GM21576 (cell line): ENCODE measurements at regions not wholly inside any gene's neighbourhood (a gene's known extent, or its start where the extent isn't known, plus 50 kb on each side); places are given as distances from the start of the nearest gene placed in this dataset.

Experiments used
- ATAC-seq: cut with Tn5 transposase; IDR thresholded peaks from one replicate; pipeline ENCODE4 v1.9.1; 2021; ENCODE audit warnings: mild to moderate bottlenecking, moderate library complexity; ENCODE audit not compliant: unreplicated experiment

DNA sequence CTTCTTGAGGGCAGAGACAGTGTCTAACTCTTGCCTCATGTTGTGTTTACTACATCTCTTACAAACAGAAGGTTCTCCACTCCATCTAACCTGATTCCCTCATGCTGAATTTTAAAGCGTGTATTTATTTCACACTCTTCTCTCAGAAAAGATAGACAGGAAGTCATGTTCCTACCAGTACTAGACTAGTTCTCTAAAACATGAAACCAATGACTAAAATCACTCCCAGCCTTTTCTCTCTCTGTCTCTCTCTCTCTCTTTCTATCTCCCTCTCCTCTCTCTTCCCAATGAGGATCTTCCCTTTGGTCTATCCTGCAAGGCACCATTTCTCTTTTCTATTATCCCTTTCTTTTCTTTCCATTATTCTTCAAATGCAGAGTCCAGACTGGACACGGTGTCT is 391.9 kb upstream of the CADM1 start:
- ATAC-seq: no peak

DNA sequence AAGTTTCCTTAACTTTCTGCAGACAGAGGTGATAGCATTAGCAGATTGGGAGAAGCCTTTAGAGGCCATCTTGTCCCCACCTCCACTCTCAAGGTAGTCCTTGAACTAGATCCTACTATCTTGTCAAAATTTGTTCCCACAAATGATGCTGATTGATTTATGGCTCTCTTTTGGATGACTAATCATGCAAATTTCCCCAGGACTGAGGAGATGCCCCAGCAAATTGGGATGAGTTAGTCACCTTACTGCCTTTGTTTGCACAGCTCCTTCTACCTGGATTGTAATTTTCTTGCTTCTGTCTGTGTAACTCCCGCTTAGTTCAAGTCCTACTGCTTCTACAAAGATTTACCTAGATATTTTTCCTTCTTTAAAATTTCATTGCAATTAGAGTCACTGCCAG is 391.4 kb upstream of the CADM1 start:
- no peak for ATAC-seq

DNA sequence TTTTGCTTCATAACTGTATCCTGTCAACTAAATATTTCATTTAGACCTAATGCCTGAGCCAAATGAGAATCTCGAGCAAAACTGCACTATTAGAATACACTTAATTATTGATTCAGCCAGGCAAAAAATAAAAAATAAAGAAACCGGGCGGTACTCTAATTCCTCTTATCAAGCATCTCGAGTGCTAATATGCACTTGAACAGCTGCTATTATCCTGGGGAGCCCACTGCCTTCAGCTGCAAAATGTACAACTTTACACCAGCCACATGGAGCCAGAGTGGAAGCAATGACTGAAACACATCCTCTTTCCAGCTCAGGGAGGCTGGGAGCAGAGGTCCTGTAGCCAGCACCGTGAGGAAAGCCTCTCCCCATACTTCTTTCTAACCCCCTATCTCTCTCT is 390.0 kb upstream of the CADM1 start:
- ATAC-seq: no peak

DNA sequence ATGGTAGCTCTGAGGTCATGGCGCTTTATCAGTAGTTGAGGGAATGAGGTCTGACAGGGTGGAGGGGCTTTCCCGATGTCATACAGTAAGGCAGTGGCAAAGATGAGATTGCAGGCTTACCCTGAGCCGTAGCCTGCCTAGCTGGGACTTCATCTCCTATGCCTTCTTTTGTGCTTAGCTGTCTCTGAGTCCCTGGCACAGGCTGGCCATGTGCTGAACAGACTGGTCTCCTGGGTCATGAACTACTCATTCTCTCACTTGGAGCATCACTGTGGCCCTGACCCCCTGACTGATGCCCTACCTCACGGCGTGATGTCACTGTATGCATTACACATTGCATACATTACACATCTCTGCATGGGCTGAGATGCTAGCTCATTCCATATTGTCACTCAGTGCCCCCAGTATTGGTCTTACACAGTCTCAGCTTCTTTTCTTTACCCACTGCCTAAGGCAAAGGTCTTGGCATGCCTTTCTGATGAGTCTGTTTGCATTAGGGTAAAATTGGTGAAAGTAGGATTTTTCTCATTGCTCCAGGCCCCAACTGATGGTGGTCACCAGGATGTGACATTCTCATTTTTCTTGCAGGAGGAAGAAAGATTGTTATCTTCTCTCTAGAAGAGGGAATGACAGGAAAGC is 389.4 kb upstream of the CADM1 start:
- no peak for ATAC-seq

DNA sequence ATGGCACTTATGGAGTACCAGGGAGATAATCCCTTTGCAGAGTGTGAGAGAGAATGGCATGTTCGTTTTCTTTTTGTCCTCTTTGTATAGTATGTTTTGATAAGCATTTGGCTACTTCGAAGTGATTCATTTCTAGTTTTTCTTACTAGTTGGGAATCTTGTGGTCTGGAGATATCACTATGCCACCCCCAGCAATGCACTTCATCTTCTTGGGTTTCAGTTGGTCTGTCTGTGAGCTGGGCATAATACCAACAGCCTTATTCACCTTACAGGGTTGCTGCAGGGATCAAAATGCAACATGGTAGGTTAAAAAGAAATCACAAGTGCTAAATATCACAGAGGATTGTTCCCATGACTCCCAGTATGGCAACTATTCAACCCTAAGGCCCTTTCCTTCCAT is 387.8 kb upstream of the CADM1 start:
- no peak for ATAC-seq

DNA sequence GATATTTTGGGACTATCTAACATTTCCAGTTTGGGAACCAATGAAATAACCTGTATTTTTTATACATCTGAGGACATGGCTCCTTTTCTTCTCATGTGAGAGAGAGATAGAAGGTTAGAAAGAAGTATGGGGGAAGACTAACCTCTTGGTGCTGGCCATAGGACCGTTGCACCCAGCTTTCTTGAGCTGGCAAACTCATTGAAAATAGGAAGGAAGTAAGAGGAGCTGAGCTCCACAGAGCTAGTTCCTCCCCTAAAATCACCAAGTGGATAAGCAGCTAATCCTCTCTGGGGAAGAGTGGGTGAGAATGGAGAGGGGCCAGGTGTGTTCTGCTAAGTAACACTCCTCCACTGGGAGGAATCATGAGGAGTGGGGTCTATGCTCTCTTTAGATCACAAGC is 387.4 kb upstream of the CADM1 start:
- no peak for ATAC-seq

DNA sequence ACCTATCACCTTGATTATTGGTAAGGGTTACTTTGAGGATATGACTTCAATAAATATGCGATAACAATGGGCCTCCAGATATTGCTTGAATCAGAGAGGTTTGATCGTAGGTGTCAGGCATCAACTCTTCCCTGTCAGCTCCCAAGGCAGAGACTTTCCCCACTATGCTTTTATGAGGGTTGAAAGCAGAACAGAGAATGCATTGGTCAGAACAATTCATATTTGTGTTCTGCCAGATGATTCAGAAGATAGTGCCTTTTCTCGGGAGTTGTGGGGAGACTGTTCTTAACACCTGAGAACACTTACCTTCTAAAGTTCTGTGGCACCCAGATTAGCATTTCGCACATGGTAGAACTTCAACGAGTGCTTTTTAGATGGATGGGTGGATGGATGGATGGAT is 386.3 kb upstream of the CADM1 start:
- ATAC-seq: no peak

DNA sequence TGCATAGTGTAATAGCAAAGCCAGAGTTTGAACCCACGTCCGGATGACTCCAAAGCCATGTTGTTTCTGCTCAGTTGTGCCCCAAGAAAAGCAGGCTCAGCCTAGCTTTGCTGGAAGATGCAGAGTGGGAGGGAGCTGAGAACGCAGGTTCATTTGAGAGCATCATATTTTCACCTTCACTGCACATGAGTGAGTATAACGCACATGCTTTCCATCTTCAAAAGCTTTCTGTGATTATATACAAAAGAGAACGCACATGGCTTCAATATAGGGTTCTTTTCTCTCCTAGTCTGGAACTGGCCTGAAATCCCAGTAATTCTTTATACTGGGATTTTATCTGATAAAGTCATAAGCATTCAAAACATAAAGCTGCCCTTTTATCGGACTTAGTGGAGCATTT is 385.5 kb upstream of the CADM1 start:
- no peak for ATAC-seq

DNA sequence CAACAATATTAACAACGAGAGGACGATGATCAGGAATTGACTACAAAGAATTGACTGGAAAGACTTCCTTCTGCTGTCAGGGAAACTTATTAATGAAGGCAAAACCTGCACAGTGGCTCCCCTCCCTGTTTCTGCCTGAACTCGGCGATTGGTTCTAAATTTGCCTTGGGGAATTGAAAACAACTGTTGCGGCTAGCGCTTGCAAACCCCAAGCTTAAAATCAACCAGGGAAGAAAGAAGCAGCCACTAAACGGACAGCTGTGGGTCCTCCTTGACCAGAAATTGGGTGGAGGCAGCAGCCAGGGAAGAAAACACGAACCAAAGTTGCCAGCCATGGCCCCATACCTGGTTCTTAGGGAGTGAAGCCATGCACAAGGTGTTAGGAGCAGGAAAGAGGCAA is 383.5 kb upstream of the CADM1 start:
- no peak for ATAC-seq

DNA sequence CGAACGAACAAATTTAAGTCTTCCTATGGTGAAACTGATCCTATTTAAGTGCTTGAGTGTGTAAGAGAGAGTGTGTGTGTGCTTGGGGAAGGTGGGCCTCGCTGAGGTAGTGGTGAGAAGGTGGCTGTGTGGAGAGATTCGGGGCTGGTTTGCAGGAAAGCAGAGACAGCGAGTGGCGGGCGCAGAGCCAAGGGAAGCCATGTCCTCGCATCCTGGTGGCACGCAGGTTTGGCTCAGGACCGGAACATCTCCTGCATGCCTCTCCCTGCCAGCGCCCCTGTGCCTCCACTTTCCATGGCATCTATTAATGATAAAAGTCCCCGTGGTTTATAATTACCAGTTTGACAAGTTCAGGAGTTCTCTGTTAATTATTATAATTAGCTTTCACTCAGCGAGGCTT is 383.1 kb upstream of the CADM1 start:
- no peak for ATAC-seq

DNA sequence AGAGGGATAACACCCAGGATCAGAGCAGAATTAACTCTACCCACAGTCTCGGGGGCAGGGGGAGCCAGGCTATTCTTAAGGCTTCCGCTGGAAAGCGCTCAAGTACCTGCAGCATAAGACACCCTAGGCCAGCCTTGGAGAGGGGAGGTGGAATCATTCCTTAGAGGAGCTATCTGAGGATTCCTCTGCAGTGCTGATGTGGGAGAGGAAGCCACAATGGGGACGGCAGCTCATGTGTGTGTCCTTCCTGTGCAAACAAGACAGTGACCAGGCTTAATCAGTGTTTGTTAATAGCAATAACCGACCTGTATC is 382.2 kb upstream of the CADM1 start:
- no peak for ATAC-seq

DNA sequence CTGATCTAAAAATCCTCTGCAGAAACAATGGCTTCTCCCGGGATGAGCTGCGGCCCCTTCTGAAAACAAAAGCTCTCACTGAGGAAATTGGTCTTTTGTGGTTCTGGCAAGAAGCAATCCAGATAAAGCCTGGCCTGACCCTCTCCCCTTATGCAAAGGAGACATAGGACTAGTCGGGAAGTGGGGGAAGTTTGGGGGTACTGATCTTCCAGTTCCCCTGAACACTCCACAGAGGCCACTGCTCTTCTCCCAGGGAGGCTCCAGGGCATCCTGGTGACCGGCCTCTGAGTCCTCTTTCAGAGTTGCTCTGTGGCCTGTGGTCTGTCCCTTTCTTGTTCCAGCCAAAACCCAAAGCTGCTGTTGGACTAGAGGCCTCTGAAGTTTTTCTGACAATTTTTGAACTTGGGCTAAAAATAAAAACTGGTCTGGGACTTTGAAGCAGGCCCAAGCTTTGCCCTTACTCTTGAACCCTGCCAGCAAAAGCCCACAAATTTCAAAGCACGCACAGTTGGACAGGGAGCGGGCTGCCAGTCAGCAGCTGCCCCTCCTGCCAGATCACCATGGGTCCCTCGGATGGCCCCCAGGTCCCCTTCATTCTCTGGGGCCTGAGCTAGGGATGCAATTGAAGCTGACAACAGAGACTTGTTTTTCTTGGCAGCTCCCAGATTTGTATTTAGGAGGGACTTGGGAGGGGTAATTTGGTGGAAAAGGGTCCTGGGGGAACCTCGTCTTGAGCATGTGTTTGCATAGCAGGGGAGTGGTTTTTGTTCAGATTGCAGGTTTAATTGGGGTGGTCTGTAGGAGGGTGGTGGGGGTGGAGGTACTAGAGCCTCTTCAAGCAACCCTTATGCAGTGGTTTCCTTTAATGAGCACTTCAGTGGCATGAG is 381.6 kb upstream of the CADM1 start:
- no peak for ATAC-seq

DNA sequence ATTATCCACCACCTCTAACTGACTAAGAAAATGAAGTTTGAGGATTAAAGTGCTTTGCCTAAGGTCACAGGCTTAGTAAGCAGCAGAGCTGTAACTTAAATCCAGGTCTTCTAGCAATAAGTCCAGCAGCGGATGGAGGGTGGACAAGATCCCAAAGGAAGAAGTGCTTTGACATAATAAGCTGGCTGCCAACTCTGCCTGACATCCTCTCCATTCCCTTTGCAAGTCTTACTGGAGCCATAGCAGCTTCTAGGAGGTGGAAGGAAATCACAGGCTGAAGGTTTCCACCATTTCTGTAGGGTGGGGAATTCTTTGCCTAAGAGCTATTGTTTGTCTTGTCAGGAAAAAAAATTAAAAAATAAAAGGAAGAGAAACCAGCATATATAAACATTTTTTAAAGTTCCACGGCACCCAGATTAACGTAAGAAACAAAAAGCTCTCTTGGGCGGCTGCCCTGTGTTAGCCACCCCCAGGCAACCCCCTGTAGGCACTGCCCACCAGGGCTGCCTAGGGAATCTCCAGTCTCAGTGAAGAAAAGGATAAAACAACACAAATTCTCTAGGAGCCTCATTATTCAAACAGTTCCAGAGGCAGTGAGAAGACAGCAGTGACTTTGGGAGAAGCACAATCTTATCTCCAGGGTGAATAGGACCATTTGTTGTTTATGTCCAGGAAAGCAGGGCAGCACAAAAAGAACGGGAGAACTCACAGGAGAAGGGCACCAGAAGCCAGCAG is 380.8 kb upstream of the CADM1 start:
- no peak for ATAC-seq

DNA sequence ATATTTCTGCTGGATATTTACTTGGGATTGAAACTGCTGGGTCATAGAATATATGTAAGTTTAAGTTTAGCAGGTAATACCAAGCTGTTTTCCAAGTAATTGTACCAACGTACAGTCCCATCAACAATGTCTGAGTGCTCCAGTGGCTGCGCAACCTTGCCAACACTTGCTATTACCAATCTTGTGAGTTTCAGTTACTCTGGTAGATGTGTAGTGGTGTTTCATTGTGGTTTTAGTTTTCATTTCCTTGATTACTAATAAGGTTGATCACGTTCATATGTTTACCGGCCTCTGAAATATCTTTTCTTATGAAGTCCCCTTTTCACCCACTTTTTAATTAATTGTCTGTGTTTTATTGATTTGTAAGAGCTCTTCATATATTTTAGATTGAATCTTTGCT is 370.6 kb upstream of the CADM1 start:
- peak; percentile 77 for ATAC-seq

DNA sequence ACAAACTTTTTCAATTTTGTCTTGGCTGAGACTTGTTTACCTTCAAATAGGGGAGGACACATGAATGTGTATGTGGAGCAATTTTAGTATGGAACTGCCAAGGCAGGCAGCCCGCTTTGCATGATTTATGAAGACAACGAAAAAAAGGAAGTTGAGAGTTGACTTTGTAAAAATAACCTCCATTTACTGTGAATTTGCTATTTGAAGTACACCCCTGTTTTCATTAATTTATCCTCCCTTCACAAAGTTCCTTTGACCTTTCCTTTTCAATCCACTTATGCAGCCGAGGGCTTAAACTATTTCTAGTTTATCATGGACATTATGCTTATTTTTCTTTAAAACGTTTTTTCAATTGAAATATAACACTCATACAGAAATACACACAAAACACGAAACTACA is 369.6 kb upstream of the CADM1 start:
- ATAC-seq: no peak

DNA sequence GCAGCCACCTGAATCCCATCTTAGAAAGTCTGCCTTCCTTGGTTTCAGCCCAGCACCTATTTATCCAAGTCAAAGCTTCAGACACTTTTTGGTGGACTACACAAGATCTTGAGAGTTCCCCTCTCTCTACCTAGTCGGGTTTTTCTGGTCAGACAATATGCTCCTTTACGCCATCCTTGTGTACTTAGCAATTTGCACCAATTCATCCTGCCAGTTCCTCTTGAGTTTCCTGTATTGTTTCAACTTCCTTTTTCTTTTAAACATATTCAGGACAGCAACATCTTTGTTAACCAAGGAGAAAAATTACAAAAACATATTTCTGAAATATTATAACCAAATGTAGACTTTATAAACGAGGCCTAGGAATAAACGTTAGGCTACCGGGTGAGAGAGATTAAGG is 368.2 kb upstream of the CADM1 start:
- no peak for ATAC-seq

DNA sequence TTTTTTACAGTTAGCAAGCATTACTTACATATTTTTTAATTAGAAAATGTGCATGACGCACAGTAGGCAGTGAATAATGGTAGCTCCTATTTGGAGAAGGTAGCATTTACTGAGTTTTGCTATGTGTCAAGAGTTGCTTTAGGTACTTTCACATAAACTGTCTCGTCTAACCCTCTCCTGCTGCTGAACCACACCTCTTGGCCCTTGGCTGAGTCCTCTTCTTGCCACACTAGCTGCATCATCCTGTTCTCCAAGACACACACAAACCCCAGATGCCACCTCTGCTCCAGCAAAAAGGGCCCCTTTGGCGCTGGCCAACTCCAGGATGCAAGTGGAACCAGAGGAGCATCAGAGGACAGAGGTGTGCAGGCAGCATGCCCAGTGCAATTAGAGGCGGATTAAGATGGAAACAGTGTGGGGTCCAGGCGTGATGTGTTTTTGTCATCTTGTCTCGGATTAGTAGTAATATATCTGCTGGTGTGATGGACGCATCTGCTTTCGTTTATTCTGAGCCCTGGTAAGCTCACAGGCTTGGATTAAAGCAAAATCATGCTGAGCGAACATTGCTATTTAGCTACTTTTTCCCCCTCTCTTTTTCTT is 367.0 kb upstream of the CADM1 start:
- no peak for ATAC-seq

DNA sequence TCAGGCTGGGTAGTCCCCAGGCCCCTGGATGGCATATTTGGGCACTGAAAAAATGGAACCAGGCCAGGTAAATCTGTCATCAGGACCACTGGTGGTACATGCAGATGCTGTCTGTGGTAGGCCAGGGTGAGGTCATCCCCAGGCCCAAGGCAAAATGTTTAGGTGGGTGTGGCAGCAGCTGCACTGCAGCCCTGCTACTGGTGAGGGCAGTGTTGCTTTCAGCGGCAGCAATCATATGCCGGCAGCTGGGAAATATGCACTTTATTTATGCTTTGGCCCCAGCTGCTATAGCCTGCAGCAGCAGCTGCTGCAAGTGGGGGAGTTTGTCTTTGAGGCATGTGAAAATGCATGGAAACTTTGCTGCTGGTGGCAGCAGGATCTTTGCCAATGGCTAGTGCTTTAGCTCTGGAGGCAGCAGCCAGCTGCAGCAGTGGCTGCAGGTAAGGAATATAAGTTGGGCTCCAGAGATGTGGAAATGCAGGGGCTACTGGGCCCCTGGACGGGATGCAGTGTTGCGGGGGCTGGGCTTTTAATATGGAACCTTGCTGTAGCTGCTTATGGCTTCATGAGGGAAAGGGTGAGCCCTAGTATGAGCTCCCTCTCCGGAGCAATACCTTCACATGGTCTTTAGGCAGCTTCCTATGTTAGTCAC is 365.7 kb upstream of the CADM1 start:
- ATAC-seq: peak; percentile 66

DNA sequence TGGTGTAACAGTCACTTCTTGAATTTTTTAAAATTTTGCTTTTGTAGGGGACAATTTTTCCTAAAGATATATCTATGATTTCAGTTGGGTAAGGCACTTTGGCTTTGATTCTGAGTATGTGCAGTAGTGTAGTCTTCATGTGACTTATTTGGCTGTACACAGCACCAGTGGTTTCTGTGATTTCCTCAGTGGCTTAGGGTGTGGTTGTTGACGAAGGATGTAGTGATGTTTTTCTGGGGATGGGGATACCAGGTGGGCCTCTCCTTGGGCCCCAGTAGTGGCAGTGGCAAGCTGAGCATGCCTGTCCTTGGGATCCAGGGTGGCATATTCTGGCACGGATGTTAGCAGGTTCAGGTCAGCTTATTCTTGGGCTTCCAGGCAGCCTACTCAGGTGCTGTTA is 364.9 kb upstream of the CADM1 start:
- no peak for ATAC-seq

DNA sequence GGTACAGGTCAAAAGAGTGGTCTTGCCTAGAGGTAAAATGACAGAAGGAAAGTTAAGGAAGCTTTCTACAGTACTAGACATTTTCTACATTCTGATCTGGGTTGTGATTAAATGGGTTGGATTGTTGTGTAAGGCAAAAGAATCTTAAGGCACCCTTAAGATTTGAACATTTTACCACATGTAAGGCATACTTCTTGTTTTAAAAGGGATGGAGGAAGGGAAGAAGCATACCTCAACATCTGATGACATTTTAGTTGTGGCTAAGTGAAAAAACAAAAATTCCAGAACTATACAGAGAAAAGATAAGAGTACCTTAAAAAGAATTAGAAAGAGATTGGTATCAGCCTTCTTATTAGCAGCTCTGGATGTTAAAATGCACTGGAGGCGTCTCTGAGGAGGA is 356.0 kb upstream of the CADM1 start:
- no peak for ATAC-seq

DNA sequence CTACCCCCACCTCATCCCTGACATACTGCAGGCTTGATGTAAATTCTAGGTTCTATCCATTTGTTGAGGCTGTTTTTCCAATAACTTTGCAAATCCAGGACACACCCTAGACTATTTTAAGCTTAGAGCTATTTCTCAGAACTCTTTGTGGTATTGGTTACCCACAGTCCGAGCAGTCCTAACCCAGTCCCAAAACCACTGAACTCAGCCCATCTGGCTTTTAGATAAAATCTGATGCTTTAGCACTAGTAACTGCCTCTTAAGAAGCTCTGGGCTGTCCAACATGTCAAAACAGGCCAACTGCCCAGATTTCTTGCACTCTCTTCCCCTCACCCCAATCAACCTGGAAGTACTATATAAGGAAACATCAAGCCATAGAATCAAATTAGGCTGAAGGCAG is 344.4 kb upstream of the CADM1 start:
- ATAC-seq: no peak
